CD4-positive, alpha-beta T cell (primary cell): ENCODE measurements at regions not wholly inside any gene's neighbourhood (a gene's known extent, or its start where the extent isn't known, plus 50 kb on each side); places are given as distances from the start of the nearest gene placed in this dataset.

Experiments used
- ATAC-seq: fragments of 200-7000 bp; cut with Tn5 transposase; one replicate; pipeline ENCODE4 v1.10.0; 2022; ENCODE audit warnings: mild to moderate bottlenecking; ENCODE audit not compliant: poor library complexity
- CTCF ChIA-PET: fragments of 350-600 bp; sonication (Branson Sonifier 250); formaldehyde crosslinking; loops from one replicate; lab custom pipeline; 2021; ENCODE audit warnings: antibody characterized with exemption, inconsistent platforms; lab: Charles Lee
- POLR2A ChIA-PET: fragments of 350-600 bp; sonication (Branson Sonifier 250); formaldehyde crosslinking; loops from one replicate; lab custom pipeline; 2021; ENCODE audit warnings: antibody characterized with exemption, inconsistent platforms; lab: Charles Lee
- DNase-seq, 14 experiments: peaks; one replicate each; pipeline ENCODE4 v3.0.0-alpha.2; 2013 to 2020; ENCODE audit warnings: mixed read lengths in 2 of 14
- H3K27ac ChIP-seq, 2 donors: one replicate each; pipeline versions ENCODE4 v1.5.1 to v1.7.0; 2013; ENCODE audit warnings: low read length in 2 of 2, low read depth in 1 of 2, mild to moderate bottlenecking in 1 of 2
- H3K27me3 ChIP-seq, 2 experiments: 1 replicate in 1 of 2; 2 replicates in 1 of 2; pipeline versions ENCODE4 v1.6.1 to v1.7.0; 2013; ENCODE audit warnings: low read length in 2 of 2, control low read depth in 1 of 2, mild to moderate bottlenecking in 1 of 2, moderate library complexity in 1 of 2; ENCODE audit not compliant: insufficient read depth in 2 of 2, control insufficient read depth in 1 of 2
- H3K36me3 ChIP-seq: one replicate; pipeline ENCODE4 v1.6.1; 2013; ENCODE audit warnings: low read length, control low read depth; ENCODE audit not compliant: insufficient read depth
- H3K4me1 ChIP-seq: one replicate; pipeline ENCODE4 v1.6.1; 2013; ENCODE audit warnings: low read length, control low read depth; ENCODE audit not compliant: insufficient read depth
- H3K4me3 ChIP-seq: one replicate; pipeline ENCODE4 v1.5.1; 2013; ENCODE audit warnings: mild to moderate bottlenecking, low read length, moderate library complexity
- H3K9me3 ChIP-seq, 2 experiments: 1 replicate in 1 of 2; 2 replicates in 1 of 2; pipeline versions ENCODE4 v1.6.1 to v1.7.0; 2013; ENCODE audit warnings: low read length in 2 of 2, mild to moderate bottlenecking in 2 of 2, control low read depth in 1 of 2, moderate library complexity in 1 of 2; ENCODE audit not compliant: control insufficient read depth in 1 of 2, insufficient read depth in 1 of 2
- H3K27ac Mint-ChIP-seq: one replicate; pipeline ENCODE4 v1.8.0; 2020; ENCODE audit warnings: mixed read lengths
- H3K27me3 Mint-ChIP-seq: one replicate; pipeline ENCODE4 v1.8.0; 2021; ENCODE audit warnings: mixed read lengths
- H3K36me3 Mint-ChIP-seq: one replicate; pipeline ENCODE4 v1.8.0; 2021; ENCODE audit warnings: low read depth, mixed read lengths
- H3K4me1 Mint-ChIP-seq: one replicate; pipeline ENCODE4 v1.8.0; 2021; ENCODE audit warnings: low read depth, mixed read lengths
- H3K4me3 Mint-ChIP-seq: one replicate; pipeline ENCODE4 v1.8.0; 2020; ENCODE audit warnings: mild to moderate bottlenecking, mixed read lengths
- H3K9me3 Mint-ChIP-seq: one replicate; pipeline ENCODE4 v1.8.0; 2020; ENCODE audit warnings: mixed read lengths
- CTCF ChIP-seq: fragments of 200-600 bp; IDR thresholded peaks from one replicate; pipeline ENCODE4 v1.8.0; 2022; ENCODE audit warnings: antibody characterized with exemption, mild to moderate bottlenecking
- intact Hi-C, 2 experiments: fragments of 100-400 bp; cut with DNase I in 1 of 2; cut with micrococcal nuclease in 1 of 2; formaldehyde crosslinking; loops; one replicate each; pipeline versions ENCODE4 v1.15.1 to v1.9.0; 2023 to 2025; cut with DNase I, micrococcal nuclease

- ChIA-PET CTCF (no interaction called here), POLR2A (interaction anchor here (1.2 kb wide), 1 partner anchor 14 kb away, joined by 3 read pairs; no protein-coding TSS in a partner anchor)
- TF ChIP-seq CTCF, result no peak
- intact Hi-C loops, result no loop called here
- H3K4me3 ChIP-seq, result no peak overlapping the region
- Mint-ChIP-seq H3K9me3 (no peaks in the 10 kb centered on the region), H3K27ac (peak overlapping the region; percentile 13), H3K36me3 (peaks cover 10% of the 10 kb centered on the region), H3K27me3 (no peaks in the 10 kb centered on the region), H3K4me1 (peaks cover 56% of the 10 kb centered on the region), H3K4me3 (no peak overlapping the region)
- H3K36me3 ChIP-seq, result peaks cover 7% of the 10 kb centered on the region
- DNase-seq (no peak), ATAC-seq (no peak)
- H3K4me1 ChIP-seq, result peaks cover 35% of the 10 kb centered on the region
- H3K27ac ChIP-seq, result no peak overlapping the region
- no peaks in the 10 kb centered on the region for H3K9me3 ChIP-seq
- no peaks in the 10 kb centered on the region for H3K27me3 ChIP-seq
Measured at GRCh38 chr6:158257425-158257759, 54.9 kb upstream of the TULP4 start.

GRCh38 chr6:158257781-158258180, 54.5 kb upstream of the TULP4 start:
- intact Hi-C loops, result no loop called here
- Histone ChIP-seq H3K4me1 (peaks cover 36% of the 10 kb centered on the region), H3K27ac (no peak overlapping the region), H3K36me3 (peaks cover 7% of the 10 kb centered on the region), H3K27me3 (no peaks in the 10 kb centered on the region), H3K9me3 (no peaks in the 10 kb centered on the region), H3K4me3 (no peak overlapping the region)
- Mint-ChIP-seq H3K4me3 (no peak overlapping the region), H3K9me3 (no peaks in the 10 kb centered on the region), H3K36me3 (peaks cover 11% of the 10 kb centered on the region), H3K27ac (peak overlapping the region; percentile 13), H3K4me1 (peaks cover 54% of the 10 kb centered on the region), H3K27me3 (no peaks in the 10 kb centered on the region)
- POLR2A ChIA-PET, result interaction anchor here (1.2 kb wide), 1 partner anchor 25 kb away, joined by 3 read pairs; no protein-coding TSS in a partner anchor
- TF ChIP-seq CTCF, result no peak
- CTCF ChIA-PET, result no interaction called here
- DNase-seq (no peak), ATAC-seq (no peak)

GRCh38 chr6:158259136-158259535, 53.1 kb upstream of the TULP4 start:
- POLR2A ChIA-PET, result interaction anchor here (1.2 kb wide), 1 partner anchor 26 kb away, joined by 3 read pairs; no protein-coding TSS in a partner anchor
- Mint-ChIP-seq H3K27ac (no peak overlapping the region), H3K36me3 (peaks cover 12% of the 10 kb centered on the region), H3K27me3 (no peaks in the 10 kb centered on the region), H3K4me3 (no peak overlapping the region), H3K9me3 (no peaks in the 10 kb centered on the region), H3K4me1 (peaks cover 45% of the 10 kb centered on the region)
- ATAC-seq, result no peak
- intact Hi-C loops, result no loop called here
- Histone ChIP-seq H3K36me3 (no peaks in the 10 kb centered on the region), H3K27me3 (no peaks in the 10 kb centered on the region), H3K4me3 (no peak overlapping the region), H3K27ac (no peak overlapping the region), H3K4me1 (peaks cover 36% of the 10 kb centered on the region), H3K9me3 (no peaks in the 10 kb centered on the region)
- CTCF ChIA-PET, result interaction anchor here (0.5 to 1.3 kb wide), 2 partner anchors 32 to 106 kb away, joined by 3 read pairs; no protein-coding TSS in a partner anchor
- no peak for TF ChIP-seq CTCF
- no peak for DNase-seq
